CD14-positive monocyte (primary cell): ENCODE measurements at regions not wholly inside any gene's neighbourhood (a gene's known extent, or its start where the extent isn't known, plus 50 kb on each side); places are given as distances from the start of the nearest gene placed in this dataset.

Experiments
- DNase-seq, 3 donors: peaks; one replicate each; pipeline ENCODE4 v3.0.0-alpha.2; 2011 to 2022
- H2AFZ ChIP-seq: 2 replicates; pipeline ENCODE4 v1.6.0; 2012; ENCODE audit warnings: mild to moderate bottlenecking, low read depth, low read length, inconsistent platforms; ENCODE audit not compliant: insufficient read depth, poor library complexity, severe bottlenecking
- H3K27ac ChIP-seq, 2 donors: 1 replicate in 1 of 2; 2 replicates in 1 of 2; pipeline ENCODE4 v1.5.1; 2012 to 2013; ENCODE audit warnings: low read length in 2 of 2, control low read depth in 1 of 2, inconsistent platforms in 1 of 2, low read depth in 1 of 2, mild to moderate bottlenecking in 1 of 2
- H3K27me3 ChIP-seq, 2 donors: one replicate each; pipeline versions ENCODE4 v1.6.0 to v1.6.1; 2011 to 2013; ENCODE audit warnings: low read length in 2 of 2; ENCODE audit not compliant: control insufficient read depth in 2 of 2, insufficient read depth in 2 of 2
- H3K36me3 ChIP-seq, 2 donors: replicated peaks in 1 of 2; 1 replicate in 1 of 2; 2 replicates in 1 of 2; pipeline versions ENCODE4 v1.5.1 to v1.6.1; 2012 to 2013; ENCODE audit warnings: low read length in 2 of 2, control low read depth in 1 of 2, inconsistent platforms in 1 of 2, mild to moderate bottlenecking in 1 of 2; ENCODE audit not compliant: insufficient read depth in 2 of 2, control insufficient read depth in 1 of 2
- H3K4me1 ChIP-seq, 2 donors: 1 replicate in 1 of 2; 2 replicates in 1 of 2; pipeline versions ENCODE4 v1.5.1 to v1.6.1; 2012 to 2013; ENCODE audit warnings: low read length in 2 of 2, control low read depth in 1 of 2, inconsistent platforms in 1 of 2, mild to moderate bottlenecking in 1 of 2, moderate library complexity in 1 of 2; ENCODE audit not compliant: insufficient read depth in 2 of 2, control insufficient read depth in 1 of 2
- H3K4me2 ChIP-seq: replicated peaks from 2 replicates; pipeline ENCODE3; 2012; ENCODE audit warnings: low read length, moderate library complexity, mild to moderate bottlenecking; ENCODE audit not compliant: poor library complexity, severe bottlenecking; ENCODE audit errors: extremely low read depth
- H3K4me3 ChIP-seq, 3 experiments: fragments of 200-600 bp in 1 of 3; sonication (generic) in 1 of 3; replicated peaks in 1 of 3; 1 replicate in 2 of 3; 2 replicates in 1 of 3; pipeline ENCODE4 v1.5.1; 2011 to 2013; ENCODE audit warnings: low read length in 3 of 3, mild to moderate bottlenecking in 3 of 3, control low read depth in 2 of 3, low read depth in 2 of 3, inconsistent platforms in 1 of 3, moderate library complexity in 1 of 3
- H3K79me2 ChIP-seq: 2 replicates; pipeline ENCODE4 v1.6.0; 2012; ENCODE audit warnings: mild to moderate bottlenecking, control low read depth, inconsistent platforms, low read length, moderate library complexity; ENCODE audit not compliant: insufficient read depth
- H3K9ac ChIP-seq: 2 replicates; pipeline ENCODE4 v1.6.0; 2017; ENCODE audit warnings: low read length, mild to moderate bottlenecking; ENCODE audit not compliant: insufficient read depth, poor library complexity, severe bottlenecking
- H3K9me3 ChIP-seq, 2 donors: replicated peaks in 1 of 2; 1 replicate in 1 of 2; 2 replicates in 1 of 2; pipeline versions ENCODE4 v1.5.1 to v1.6.1; 2012 to 2013; ENCODE audit warnings: low read length in 2 of 2, control low read depth in 1 of 2; ENCODE audit not compliant: control insufficient read depth in 1 of 2, insufficient read depth in 1 of 2
- H4K20me1 ChIP-seq: 2 replicates; pipeline ENCODE4 v1.6.0; 2012; ENCODE audit warnings: mild to moderate bottlenecking, low read length, control low read depth, moderate library complexity; ENCODE audit not compliant: insufficient read depth
- H3K27ac Mint-ChIP-seq, 7 donors: one replicate each; pipeline ENCODE4 v1.8.0; 2020; ENCODE audit warnings: mild to moderate bottlenecking in 7 of 7, mixed read lengths in 7 of 7, moderate library complexity in 6 of 7, inconsistent platforms in 2 of 7
- H3K27me3 Mint-ChIP-seq, 3 donors: one replicate each; pipeline ENCODE4 v1.8.0; 2021 to 2022; ENCODE audit warnings: low read depth in 3 of 3, mild to moderate bottlenecking in 3 of 3, mixed read lengths in 3 of 3, moderate library complexity in 3 of 3, inconsistent platforms in 1 of 3
- H3K36me3 Mint-ChIP-seq, 2 donors: one replicate each; pipeline ENCODE4 v1.8.0; 2020; ENCODE audit warnings: mixed read lengths in 2 of 2, inconsistent platforms in 1 of 2, mild to moderate bottlenecking in 1 of 2
- H3K4me1 Mint-ChIP-seq: one replicate; pipeline ENCODE4 v1.8.0; 2020; ENCODE audit warnings: mild to moderate bottlenecking, mixed read lengths
- H3K4me3 Mint-ChIP-seq, 2 donors: one replicate each; pipeline ENCODE4 v1.8.0; 2020; ENCODE audit warnings: mild to moderate bottlenecking in 2 of 2, mixed read lengths in 2 of 2, moderate library complexity in 1 of 2
- H3K9me3 Mint-ChIP-seq, 7 donors: one replicate each; pipeline ENCODE4 v1.8.0; 2020 to 2022; ENCODE audit warnings: mixed read lengths in 7 of 7, mild to moderate bottlenecking in 6 of 7, moderate library complexity in 6 of 7, inconsistent platforms in 2 of 7
- CTCF ChIP-seq: fragments of 200-600 bp; IDR thresholded peaks from one replicate; pipeline ENCODE4 v1.8.0; 2022; ENCODE audit warnings: antibody characterized with exemption, mild to moderate bottlenecking
- WGBS: methylation state at CpG from one replicate; pipeline ENCODE4 v1.1.5; 2013; ENCODE audit warnings: missing lambda C conversion rate; ENCODE audit not compliant: insufficient coverage; 5-methylcytosine and 5-hydroxymethylcytosine counted together
- intact Hi-C, 2 donors: fragments of 100-400 bp; cut with micrococcal nuclease; formaldehyde crosslinking; loops; one replicate each; pipeline versions ENCODE4 v1.15.0 to v1.15.1; 2023

- no peak for TF ChIP-seq CTCF
- intact Hi-C loops: no loop called here
These were observed 504.8 kb downstream of the PIK3C3 start for GRCh38 chr18:42459873-42460272.

DNA sequence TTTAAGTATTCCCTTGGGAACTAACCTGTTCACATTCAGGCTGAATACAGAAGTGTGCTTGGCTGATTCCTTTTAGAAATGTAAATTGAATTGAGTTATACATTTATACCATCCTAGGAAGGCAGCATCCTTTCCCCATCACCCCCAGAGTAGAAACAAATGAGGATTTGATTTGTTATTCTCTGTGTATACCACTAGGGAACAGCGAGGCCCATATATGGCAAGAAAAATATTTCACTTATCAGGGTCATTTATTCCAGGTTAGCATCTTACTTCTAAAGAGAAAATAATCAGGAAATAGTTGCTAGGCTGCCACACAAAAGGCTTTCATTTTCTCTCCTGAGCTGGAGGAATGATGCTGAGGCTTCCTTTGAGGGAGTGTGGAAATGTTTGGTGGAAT is 516.9 kb downstream of the PIK3C3 start:
- Histone ChIP-seq H3K27ac (no peak overlapping the region), H3K27me3 (no peaks in the 10 kb centered on the region), H3K9ac (no peak overlapping the region), H3K9me3 (no peaks in the 10 kb centered on the region), H2AFZ (no peak overlapping the region), H4K20me1 (no peaks in the 10 kb centered on the region), H3K4me1 (no peaks in the 10 kb centered on the region), H3K36me3 (no peaks in the 10 kb centered on the region), H3K4me2 (no peak overlapping the region), H3K79me2 (no peaks in the 10 kb centered on the region), H3K4me3 (no peak overlapping the region)
- Mint-ChIP-seq H3K36me3 (no peaks in the 10 kb centered on the region), H3K27ac (no peak overlapping the region), H3K27me3 (peaks cover 0 to 4% (median 0%) of the 10 kb centered on the region in 3 donors), H3K4me1 (no peaks in the 10 kb centered on the region), H3K4me3 (no peak overlapping the region), H3K9me3 (peaks cover 0 to 4% (median 0%) of the 10 kb centered on the region in 7 donors)
- intact Hi-C loops: no loop called here
- DNase-seq: no peak
- TF ChIP-seq CTCF: no peak
- WGBS: no CpG with 5 or more reads among the region's 1 CpG

More at GRCh38 chr18:42459873-42460272, 504.8 kb downstream of the PIK3C3 start:
- Histone ChIP-seq H3K27ac (no peak overlapping the region), H3K27me3 (no peaks in the 10 kb centered on the region), H3K4me3 (no peak overlapping the region), H3K9ac (no peak overlapping the region), H2AFZ (no peak overlapping the region), H3K36me3 (no peaks in the 10 kb centered on the region), H3K4me2 (no peak overlapping the region), H3K79me2 (no peaks in the 10 kb centered on the region), H3K4me1 (no peaks in the 10 kb centered on the region), H3K9me3 (peaks cover 0 to 4% of the 10 kb centered on the region in 2 donors), H4K20me1 (no peaks in the 10 kb centered on the region)
- 64% methylated on average over 2 of the region's 2 CpGs for WGBS
- no peaks in the 10 kb centered on the region for H3K27me3 Mint-ChIP-seq
- peaks cover 0 to 3% (median 0%) of the 10 kb centered on the region in 7 donors for H3K9me3 Mint-ChIP-seq
- H3K4me1 Mint-ChIP-seq: no peaks in the 10 kb centered on the region
- H3K27ac Mint-ChIP-seq: no peak overlapping the region
- DNase-seq: no peak
- no peak overlapping the region for H3K4me3 Mint-ChIP-seq
- H3K36me3 Mint-ChIP-seq: no peaks in the 10 kb centered on the region
